Mesendoderm (in vitro differentiated cells): ENCODE measurements at regions not wholly inside any gene's neighbourhood (a gene's known extent, or its start where the extent isn't known, plus 50 kb on each side); places are given as distances from the start of the nearest gene placed in this dataset.

Source experiments
- DNase-seq: peaks from one replicate; pipeline ENCODE4 v3.0.0; 2013
- H2AK5ac ChIP-seq: 2 replicates; pipeline ENCODE4 v1.6.1; 2013; ENCODE audit warnings: low read length, inconsistent platforms
- H2BK120ac ChIP-seq: 2 replicates; pipeline ENCODE4 v1.6.1; 2013; ENCODE audit warnings: low read depth, mild to moderate bottlenecking, low read length, moderate library complexity, mixed read lengths
- H2BK15ac ChIP-seq: replicated peaks from 2 replicates; pipeline ENCODE4 v1.6.1; 2013; ENCODE audit warnings: low read depth, mild to moderate bottlenecking, moderate library complexity
- H2BK5ac ChIP-seq: 2 replicates; pipeline ENCODE4 v1.6.1; 2013; ENCODE audit warnings: low read length, inconsistent platforms
- H3K18ac ChIP-seq: 2 replicates; pipeline ENCODE4 v1.6.1; 2013; ENCODE audit warnings: mild to moderate bottlenecking, low read length, mixed read lengths
- H3K23ac ChIP-seq: one replicate; pipeline ENCODE4 v1.6.1; 2013; ENCODE audit warnings: low read length
- H3K27ac ChIP-seq: 2 replicates; pipeline ENCODE4 v1.5.1; 2013; ENCODE audit warnings: low read depth, mild to moderate bottlenecking, inconsistent platforms, low read length, moderate library complexity
- H3K27me3 ChIP-seq: 2 replicates; pipeline ENCODE4 v1.6.1; 2013; ENCODE audit warnings: low read length, control low read depth, mild to moderate bottlenecking, inconsistent platforms; ENCODE audit not compliant: insufficient read depth, poor library complexity
- H3K36me3 ChIP-seq: 2 replicates; pipeline ENCODE4 v1.6.1; 2013; ENCODE audit warnings: low read length, inconsistent platforms; ENCODE audit not compliant: control insufficient read depth, insufficient read depth
- H3K4ac ChIP-seq: one replicate; pipeline ENCODE4 v1.6.1; 2013; ENCODE audit warnings: low read depth, mild to moderate bottlenecking, low read length, moderate library complexity
- H3K4me1 ChIP-seq: 2 replicates; pipeline ENCODE4 v1.6.1; 2013; ENCODE audit warnings: low read depth, low read length, inconsistent platforms; ENCODE audit not compliant: control insufficient read depth
- H3K4me2 ChIP-seq: 2 replicates; pipeline ENCODE4 v1.6.1; 2013; ENCODE audit warnings: low read length
- H3K4me3 ChIP-seq: 2 replicates; pipeline ENCODE4 v1.5.1; 2013; ENCODE audit warnings: mild to moderate bottlenecking, low read length
- H3K56ac ChIP-seq: one replicate; pipeline ENCODE4 v1.6.1; 2013; ENCODE audit warnings: low read length
- H3K79me1 ChIP-seq: 2 replicates; pipeline ENCODE4 v1.6.1; 2013; ENCODE audit warnings: low read length, inconsistent platforms
- H3K79me2 ChIP-seq: 2 replicates; pipeline ENCODE4 v1.6.1; 2013; ENCODE audit warnings: mild to moderate bottlenecking, low read length; ENCODE audit not compliant: control insufficient read depth, insufficient read depth
- H3K9ac ChIP-seq: 2 replicates; pipeline ENCODE4 v1.6.1; 2013; ENCODE audit warnings: low read length, inconsistent platforms
- H4K5ac ChIP-seq: one replicate; pipeline ENCODE4 v1.6.1; 2013; ENCODE audit warnings: low read length
- H4K8ac ChIP-seq: one replicate; pipeline ENCODE4 v1.6.1; 2013; ENCODE audit warnings: low read depth, mild to moderate bottlenecking, control low read depth, low read length, moderate library complexity
- WGBS: extraction: QIAGEN DNeasy Blood & Tissue Kit; methylation state at CpG from one replicate; pipeline ENCODE4 v1.1.7; 2013; ENCODE audit warnings: low lambda C conversion rate, missing lambda C conversion rate; ENCODE audit not compliant: insufficient coverage; ENCODE audit errors: extremely low coverage; 5-methylcytosine and 5-hydroxymethylcytosine counted together

DNA sequence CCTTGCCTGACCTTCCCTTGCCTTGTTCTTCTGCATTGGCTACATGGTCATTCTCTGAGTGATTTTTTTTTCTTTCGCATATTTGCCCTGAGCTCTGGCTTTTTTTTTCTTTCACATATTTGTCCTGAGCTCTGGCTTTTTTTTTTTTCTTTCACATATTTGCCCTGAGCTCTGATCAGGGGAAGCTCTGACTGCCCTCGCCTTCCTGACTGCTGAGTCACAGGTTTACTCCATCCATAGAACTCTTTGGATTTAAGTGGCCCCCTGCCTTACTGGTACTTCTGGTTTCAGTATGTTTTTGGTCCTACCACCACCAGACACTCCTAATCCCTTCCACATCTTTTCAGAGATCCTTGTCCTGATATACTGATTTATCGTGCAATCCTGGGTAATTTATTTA, 201.1 kb downstream of the OGFRL1 start:
- DNase-seq: peak; percentile 91
- no peaks in the 10 kb centered on the region for H3K79me1 ChIP-seq
- no CpG with 5 or more reads among the region's 3 CpGs for WGBS
- H3K4ac ChIP-seq: no peak overlapping the region
- H3K27ac ChIP-seq: no peak overlapping the region
- H3K56ac ChIP-seq: no peak overlapping the region
- H2BK5ac ChIP-seq: no peak overlapping the region
- H3K4me2 ChIP-seq: no peak overlapping the region
- H3K9ac ChIP-seq: no peak overlapping the region
- H4K5ac ChIP-seq: no peak overlapping the region
- no peak overlapping the region for H3K4me3 ChIP-seq
- no peaks in the 10 kb centered on the region for H3K36me3 ChIP-seq
- H3K23ac ChIP-seq: no peak overlapping the region
- no peak overlapping the region for H2BK120ac ChIP-seq
- H4K8ac ChIP-seq: no peak overlapping the region
- no peaks in the 10 kb centered on the region for H3K4me1 ChIP-seq
- H3K79me2 ChIP-seq: no peaks in the 10 kb centered on the region
- no peaks in the 10 kb centered on the region for H3K27me3 ChIP-seq
- H2AK5ac ChIP-seq: no peak overlapping the region
- H3K18ac ChIP-seq: peak overlapping the region; percentile 60
- no peak overlapping the region for H2BK15ac ChIP-seq

DNA sequence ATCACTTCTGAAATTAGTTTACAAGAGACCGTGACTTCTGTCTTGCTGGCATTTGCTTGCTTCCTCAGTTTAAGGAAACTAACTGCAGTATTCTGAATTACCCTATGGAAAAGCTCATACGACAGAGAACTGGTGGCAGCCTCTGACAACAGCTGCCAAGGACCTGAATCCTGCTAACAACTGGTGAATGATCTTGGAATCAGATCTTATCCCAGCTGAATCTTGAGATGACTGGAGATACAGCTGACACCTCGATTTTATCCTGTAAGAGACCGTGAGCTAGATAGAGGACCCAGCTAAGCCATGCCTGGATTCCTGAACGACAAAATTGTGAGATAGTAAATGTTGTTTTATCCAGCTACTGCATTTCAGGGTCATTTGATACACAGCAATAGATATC, 202.3 kb downstream of the OGFRL1 start:
- Histone ChIP-seq H3K27ac (no peak overlapping the region), H3K4me1 (no peaks in the 10 kb centered on the region), H3K79me2 (no peaks in the 10 kb centered on the region), H2BK5ac (no peak overlapping the region), H3K4me3 (no peak overlapping the region), H2BK15ac (no peak overlapping the region), H4K5ac (no peak overlapping the region), H3K36me3 (no peaks in the 10 kb centered on the region), H3K18ac (no peak overlapping the region), H3K4me2 (no peak overlapping the region), H3K4ac (peak overlapping the region; percentile 36), H3K79me1 (no peaks in the 10 kb centered on the region), H3K56ac (no peak overlapping the region), H3K23ac (no peak overlapping the region), H2AK5ac (no peak overlapping the region), H3K9ac (no peak overlapping the region), H4K8ac (no peak overlapping the region), H2BK120ac (peak overlapping the region; percentile 21), H3K27me3 (no peaks in the 10 kb centered on the region)
- DNase-seq: no peak
- WGBS: no CpG with 5 or more reads among the region's 5 CpGs

DNA sequence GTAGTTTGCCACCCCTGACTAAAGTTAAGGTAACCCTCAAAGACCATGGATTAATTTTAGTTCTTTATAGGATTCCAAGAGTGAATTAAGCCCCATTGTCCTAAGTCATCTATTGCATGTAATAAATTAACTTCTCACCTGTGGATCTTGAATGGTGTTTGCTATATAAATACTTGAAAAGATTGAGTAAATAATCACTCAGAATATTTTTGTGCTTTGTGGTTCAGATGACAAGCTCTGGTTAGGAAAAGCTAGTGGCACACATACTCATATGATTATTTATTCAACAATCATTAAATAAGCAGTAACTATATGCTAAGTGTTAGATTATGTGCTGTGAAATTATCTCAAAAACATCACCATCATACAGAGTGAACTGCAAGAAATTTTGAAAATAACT, 203.2 kb downstream of the OGFRL1 start:
- H2BK15ac ChIP-seq: no peak overlapping the region
- H2AK5ac ChIP-seq: no peak overlapping the region
- H3K4me3 ChIP-seq: no peak overlapping the region
- no peaks in the 10 kb centered on the region for H3K79me1 ChIP-seq
- H4K5ac ChIP-seq: no peak overlapping the region
- no peak overlapping the region for H2BK120ac ChIP-seq
- no peak overlapping the region for H3K18ac ChIP-seq
- no peaks in the 10 kb centered on the region for H3K4me1 ChIP-seq
- H3K23ac ChIP-seq: no peak overlapping the region
- H3K9ac ChIP-seq: no peak overlapping the region
- no peaks in the 10 kb centered on the region for H3K79me2 ChIP-seq
- no peak overlapping the region for H3K4me2 ChIP-seq
- no peak overlapping the region for H3K56ac ChIP-seq
- H3K27ac ChIP-seq: no peak overlapping the region
- no peak overlapping the region for H2BK5ac ChIP-seq
- no peak overlapping the region for H3K4ac ChIP-seq
- H3K27me3 ChIP-seq: no peaks in the 10 kb centered on the region
- no peaks in the 10 kb centered on the region for H3K36me3 ChIP-seq
- H4K8ac ChIP-seq: no peak overlapping the region
- no peak for DNase-seq

GRCh38 chr6:71492668-71493067, 204.1 kb downstream of the OGFRL1 start:
- Histone ChIP-seq H3K4me2 (no peak overlapping the region), H4K5ac (no peak overlapping the region), H3K4me1 (no peaks in the 10 kb centered on the region), H3K9ac (no peak overlapping the region), H3K23ac (no peak overlapping the region), H2BK5ac (no peak overlapping the region), H3K27me3 (no peaks in the 10 kb centered on the region), H2BK120ac (no peak overlapping the region), H3K18ac (no peak overlapping the region), H3K4me3 (no peak overlapping the region), H2AK5ac (no peak overlapping the region), H3K27ac (no peak overlapping the region), H3K56ac (no peak overlapping the region), H3K4ac (no peak overlapping the region), H4K8ac (peak overlapping the region; percentile 56), H2BK15ac (no peak overlapping the region), H3K79me1 (no peaks in the 10 kb centered on the region), H3K36me3 (no peaks in the 10 kb centered on the region), H3K79me2 (no peaks in the 10 kb centered on the region)
- no peak for DNase-seq
- no CpG with 5 or more reads among the region's 2 CpGs for WGBS

GRCh38 chr6:71496018-71496721, 207.6 kb downstream of the OGFRL1 start:
- Histone ChIP-seq H3K4me2 (no peak overlapping the region), H3K9ac (no peak overlapping the region), H2BK120ac (no peak overlapping the region), H3K27ac (no peak overlapping the region), H2AK5ac (no peak overlapping the region), H3K4ac (no peak overlapping the region), H2BK5ac (no peak overlapping the region), H4K5ac (no peak overlapping the region), H3K79me1 (no peaks in the 10 kb centered on the region), H2BK15ac (no peak overlapping the region), H3K27me3 (no peaks in the 10 kb centered on the region), H4K8ac (no peak overlapping the region), H3K36me3 (no peaks in the 10 kb centered on the region), H3K4me3 (no peak overlapping the region), H3K4me1 (no peaks in the 10 kb centered on the region), H3K56ac (no peak overlapping the region), H3K79me2 (no peaks in the 10 kb centered on the region), H3K18ac (no peak overlapping the region), H3K23ac (no peak overlapping the region)
- DNase-seq: no peak
- no CpG with 5 or more reads among the region's 5 CpGs for WGBS

DNA sequence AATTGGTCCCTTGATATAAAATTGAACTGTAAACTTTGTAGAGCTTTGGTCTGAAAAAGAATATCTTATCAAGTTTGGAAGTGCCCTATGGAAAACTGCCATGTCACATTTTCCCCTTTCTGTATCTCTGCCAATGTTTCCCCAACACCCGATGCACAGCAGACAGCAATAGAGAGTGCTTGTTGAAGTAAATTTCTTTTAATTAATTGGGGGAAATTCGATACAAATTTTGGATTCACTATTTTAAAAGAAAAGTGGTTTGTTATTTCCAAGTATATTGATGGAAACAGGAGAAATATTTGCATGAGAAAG, 208.1 kb downstream of the OGFRL1 start:
- no peak overlapping the region for H4K5ac ChIP-seq
- no peak overlapping the region for H3K4me2 ChIP-seq
- H3K79me1 ChIP-seq: no peaks in the 10 kb centered on the region
- H3K4me1 ChIP-seq: no peaks in the 10 kb centered on the region
- H3K4ac ChIP-seq: no peak overlapping the region
- H2BK15ac ChIP-seq: no peak overlapping the region
- H3K27me3 ChIP-seq: no peaks in the 10 kb centered on the region
- no peak overlapping the region for H3K18ac ChIP-seq
- H3K36me3 ChIP-seq: no peaks in the 10 kb centered on the region
- H3K56ac ChIP-seq: no peak overlapping the region
- no peak overlapping the region for H3K23ac ChIP-seq
- H4K8ac ChIP-seq: no peak overlapping the region
- no peak overlapping the region for H2BK5ac ChIP-seq
- H2BK120ac ChIP-seq: no peak overlapping the region
- H3K4me3 ChIP-seq: no peak overlapping the region
- no peak overlapping the region for H2AK5ac ChIP-seq
- no peaks in the 10 kb centered on the region for H3K79me2 ChIP-seq
- no peak for DNase-seq
- no peak overlapping the region for H3K27ac ChIP-seq
- no CpG with 5 or more reads among the region's 2 CpGs for WGBS
- no peak overlapping the region for H3K9ac ChIP-seq
